Fibroblast of the aortic adventitia (primary cell): ENCODE measurements at regions not wholly inside any gene's neighbourhood (a gene's known extent, or its start where the extent isn't known, plus 50 kb on each side); places are given as distances from the start of the nearest gene placed in this dataset.
A peak's percentile ranks its signal among the peaks of the same experiment; 100 is the strongest.

ENCODE experiments used
- DNase-seq: peaks from one replicate; pipeline ENCODE4 v3.0.0-alpha.2; 2010; ENCODE audit warnings: low read depth
- H3K4me3 ChIP-seq: 2 replicates; pipeline ENCODE4 v1.5.1; 2011; ENCODE audit warnings: low read depth, mild to moderate bottlenecking, control low read depth, low read length, moderate library complexity
- CTCF ChIP-seq: IDR thresholded peaks from 2 replicates; pipeline ENCODE4 v1.5.1; 2011; ENCODE audit warnings: mild to moderate bottlenecking, low read length, control low read depth, inconsistent platforms; ENCODE audit not compliant: insufficient read depth

GRCh38 chr6:113292646-113293422, 564.3 kb upstream of the MARCKS start:
- no peak for TF ChIP-seq CTCF
- H3K4me3 ChIP-seq, result no peak overlapping the region
- DNase-seq, result no peak

DNA sequence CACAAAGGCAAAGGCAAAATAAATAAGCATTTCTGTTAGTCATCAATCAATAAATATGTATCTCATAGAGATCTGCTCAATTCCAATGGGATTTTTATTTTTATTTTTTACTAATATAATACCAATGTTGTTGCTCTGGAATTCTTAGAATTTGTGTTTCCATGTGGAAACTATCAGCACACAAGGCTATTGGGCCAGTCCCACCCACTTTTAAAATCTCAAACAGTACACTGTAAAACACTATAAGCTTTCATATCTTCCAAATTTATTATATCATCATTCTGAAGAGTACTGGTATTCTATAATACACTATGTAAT, 563.8 kb upstream of the MARCKS start:
- TF ChIP-seq CTCF, result no peak
- H3K4me3 ChIP-seq, result no peak overlapping the region
- DNase-seq, result no peak

GRCh38 chr6:113299531-113299930, 557.6 kb upstream of the MARCKS start:
- no peak overlapping the region for H3K4me3 ChIP-seq
- TF ChIP-seq CTCF, result no peak
- peak; percentile 28 for DNase-seq

DNA sequence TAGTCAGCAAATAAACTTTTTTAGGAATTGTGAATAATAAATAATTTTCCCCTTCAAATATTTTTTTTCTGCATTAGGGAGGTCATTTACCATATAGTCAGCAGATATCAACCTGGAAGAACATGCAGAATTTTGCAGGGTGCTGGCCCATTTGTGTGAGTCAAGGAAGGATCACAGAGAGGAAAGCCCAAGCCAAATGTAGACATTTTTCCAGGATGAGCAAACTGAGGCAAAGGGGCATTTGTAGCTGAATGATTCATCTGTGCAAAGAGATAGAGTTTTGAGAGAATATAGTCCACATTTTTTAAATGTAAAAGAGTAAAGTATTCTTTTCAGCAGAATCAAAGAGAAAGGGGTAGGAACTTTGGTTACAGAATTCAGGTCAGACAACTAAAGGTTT, 555.5 kb upstream of the MARCKS start:
- H3K4me3 ChIP-seq, result no peak overlapping the region
- DNase-seq, result peak; percentile 36
- TF ChIP-seq CTCF, result no peak

GRCh38 chr6:113304116-113304515, 553.0 kb upstream of the MARCKS start:
- no peak for DNase-seq
- TF ChIP-seq CTCF, result no peak
- H3K4me3 ChIP-seq, result no peak overlapping the region

DNA sequence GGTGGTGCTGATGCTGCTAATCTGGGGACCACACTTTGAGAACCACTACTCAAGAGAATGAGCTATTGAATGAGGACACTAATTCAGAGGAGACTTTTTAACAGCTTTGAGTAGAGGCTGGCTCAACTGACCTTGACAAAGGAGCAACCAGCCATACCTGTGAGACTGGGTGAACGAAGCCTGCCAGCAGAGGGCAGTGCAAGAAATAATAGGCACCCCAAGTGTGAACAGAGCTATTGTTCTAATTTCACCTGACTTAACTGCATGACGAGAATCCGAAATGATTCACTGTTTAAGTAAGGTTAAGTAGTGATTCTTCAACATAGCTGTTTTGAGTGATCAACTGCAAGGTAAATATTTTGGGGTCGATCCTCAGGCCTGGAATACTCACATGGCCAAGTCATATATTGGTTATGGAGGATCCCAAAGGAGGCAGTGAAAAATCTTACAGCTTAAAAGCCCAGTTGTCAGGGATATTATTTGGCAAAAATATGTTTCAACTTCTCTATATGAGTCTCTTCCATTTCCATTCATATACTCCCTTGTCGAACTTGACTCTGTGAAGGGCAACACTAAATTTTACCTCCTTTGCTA, 550.5 kb upstream of the MARCKS start:
- peak; percentile 31 for DNase-seq
- H3K4me3 ChIP-seq, result no peak overlapping the region
- TF ChIP-seq CTCF, result peak; percentile 41

DNA sequence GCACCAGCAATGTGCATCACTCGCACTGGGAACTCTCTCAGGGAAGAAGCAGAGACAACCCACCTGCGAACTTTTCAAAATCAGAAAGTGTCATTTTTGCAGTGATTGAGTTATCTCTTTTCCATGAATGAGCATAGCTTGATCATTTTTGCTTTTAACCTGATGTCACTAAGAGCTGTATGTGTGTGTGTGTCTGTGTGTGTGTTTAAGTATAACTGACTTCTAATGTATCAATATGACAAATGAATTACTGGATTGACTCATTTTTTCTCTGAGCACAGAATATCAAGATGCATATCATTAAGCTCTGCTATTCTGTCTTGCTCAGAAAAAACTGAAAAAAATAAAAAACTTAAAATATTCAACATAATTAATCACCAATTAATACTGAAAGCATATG, 548.9 kb upstream of the MARCKS start:
- H3K4me3 ChIP-seq, result no peak overlapping the region
- TF ChIP-seq CTCF, result no peak
- DNase-seq, result no peak
